CD4-positive, alpha-beta T cell treated with Interleukin-1 beta for 1 hour (primary cell): ENCODE measurements at regions not wholly inside any gene's neighbourhood (a gene's known extent, or its start where the extent isn't known, plus 50 kb on each side); places are given as distances from the start of the nearest gene placed in this dataset.

Experiments used
- DNase-seq, 2 donors: peaks; one replicate each; pipeline ENCODE4 v3.0.0-alpha.2; 2020 to 2022

GRCh38 chr12:82149045-82149444 is 209.1 kb downstream of the CCDC59 start:
- no peak for DNase-seq

- no peak for DNase-seq
Measured at GRCh38 chr12:82146740-82147139, 211.4 kb downstream of the CCDC59 start.

- no peak for DNase-seq
Measured at GRCh38 chr12:82144505-82144904, 213.7 kb downstream of the CCDC59 start.

- DNase-seq: no peak
Measured at GRCh38 chr12:82132390-82132789, 225.8 kb downstream of the CCDC59 start.

- no peak for DNase-seq
Measured at GRCh38 chr12:82130762-82131161, 227.4 kb downstream of the CCDC59 start.

- DNase-seq: no peak
Measured at GRCh38 chr12:82124711-82125380, 233.3 kb downstream of the CCDC59 start.

GRCh38 chr12:82121545-82121944 is 236.6 kb downstream of the CCDC59 start:
- DNase-seq: no peak

GRCh38 chr12:82120901-82121300 is 237.3 kb downstream of the CCDC59 start:
- no peak for DNase-seq

GRCh38 chr12:82109243-82109642 is 248.9 kb downstream of the CCDC59 start:
- no peak for DNase-seq

GRCh38 chr12:82108615-82109014 is 249.6 kb downstream of the CCDC59 start:
- DNase-seq: no peak

- no peak for DNase-seq
Measured at GRCh38 chr12:82099216-82099615, 259.0 kb downstream of the CCDC59 start.

GRCh38 chr12:82097877-82098276 is 260.3 kb downstream of the CCDC59 start:
- no peak for DNase-seq

GRCh38 chr12:82097438-82097837 is 260.7 kb downstream of the CCDC59 start:
- DNase-seq: no peak

- DNase-seq: no peak
Measured at GRCh38 chr12:82090165-82090564, 268.0 kb downstream of the CCDC59 start.

GRCh38 chr12:82089369-82090121 is 268.6 kb downstream of the CCDC59 start:
- DNase-seq: no peak

GRCh38 chr12:82082501-82082900 is 275.7 kb downstream of the CCDC59 start:
- no peak for DNase-seq

GRCh38 chr12:82069931-82070514 is 288.2 kb downstream of the CCDC59 start:
- no peak for DNase-seq

- no peak for DNase-seq
Measured at GRCh38 chr12:82058197-82058596, 299.0 kb upstream of the PPFIA2 start.

GRCh38 chr12:82057770-82058169 is 298.6 kb upstream of the PPFIA2 start:
- DNase-seq: no peak

GRCh38 chr12:82055391-82055790 is 296.2 kb upstream of the PPFIA2 start:
- no peak for DNase-seq

GRCh38 chr12:82054566-82054965 is 295.4 kb upstream of the PPFIA2 start:
- no peak for DNase-seq

- no peak for DNase-seq
Measured at GRCh38 chr12:82047446-82047845, 288.3 kb upstream of the PPFIA2 start.

- no peak for DNase-seq
Measured at GRCh38 chr12:82040987-82041743, 282.0 kb upstream of the PPFIA2 start.
